GM23338 (cell line): ENCODE measurements at regions not wholly inside any gene's neighbourhood (a gene's known extent, or its start where the extent isn't known, plus 50 kb on each side); places are given as distances from the start of the nearest gene placed in this dataset.

Experiments used
- ATAC-seq: fragments of 200-7000 bp; cut with Tn5 transposase; 3 replicates; pipeline ENCODE4 v1.9.1; 2020
- DNase-seq: peaks from one replicate; pipeline ENCODE4 v3.0.0-alpha.2; 2015; ENCODE audit warnings: low spot score
- H2AFZ ChIP-seq: fragments of 200-600 bp; sonication (generic); 2 replicates; pipeline ENCODE4 v1.8.0; 2016; ENCODE audit warnings: antibody characterized with exemption, mild to moderate bottlenecking, moderate library complexity
- H3F3A ChIP-seq: fragments of 200-600 bp; sonication (generic); replicated peaks from 2 replicates; pipeline ENCODE4 v1.8.0; 2017; ENCODE audit warnings: antibody characterized with exemption, mixed run types, low read depth
- H3K27ac ChIP-seq: fragments of 200-600 bp; sonication (generic); 2 replicates; pipeline ENCODE4 v1.6.1; 2016; ENCODE audit warnings: low read depth
- H3K27me3 ChIP-seq: fragments of 200-600 bp; sonication (generic); 2 replicates; pipeline ENCODE4 v1.8.0; 2016; ENCODE audit warnings: mild to moderate bottlenecking, mixed run types, moderate library complexity; ENCODE audit not compliant: insufficient read depth
- H3K36me3 ChIP-seq: fragments of 200-600 bp; sonication (generic); 2 replicates; pipeline ENCODE4 v1.8.0; 2016; ENCODE audit warnings: mild to moderate bottlenecking; ENCODE audit not compliant: insufficient read depth
- H3K4me1 ChIP-seq: fragments of 200-600 bp; sonication (generic); 2 replicates; pipeline ENCODE4 v1.8.0; 2016; ENCODE audit warnings: mild to moderate bottlenecking, moderate library complexity; ENCODE audit not compliant: insufficient read depth
- H3K4me2 ChIP-seq: fragments of 200-600 bp; sonication (generic); 2 replicates; pipeline ENCODE4 v1.7.1; 2017; ENCODE audit warnings: mixed run types
- H3K4me3 ChIP-seq: fragments of 200-600 bp; sonication (generic); 2 replicates; pipeline ENCODE4 v1.6.1; 2016; ENCODE audit warnings: mixed run types
- H3K79me2 ChIP-seq: fragments of 200-600 bp; sonication (generic); replicated peaks from 2 replicates; pipeline ENCODE4 v1.8.0; 2017; ENCODE audit warnings: mild to moderate bottlenecking; ENCODE audit not compliant: insufficient read depth
- H3K9me2 ChIP-seq: fragments of 200-600 bp; sonication (generic); 2 replicates; pipeline ENCODE4 v1.8.0; 2017; ENCODE audit not compliant: insufficient read depth
- H4K20me1 ChIP-seq: fragments of 200-600 bp; sonication (generic); replicated peaks from 2 replicates; pipeline ENCODE4 v1.8.0; 2017; ENCODE audit warnings: mild to moderate bottlenecking; ENCODE audit not compliant: insufficient read depth
- H3K27ac Mint-ChIP-seq: 2 replicates; pipeline ENCODE4 v1.8.0; 2020; ENCODE audit warnings: inconsistent platforms, mild to moderate bottlenecking, moderate library complexity, mixed read lengths
- H3K27me3 Mint-ChIP-seq: 3 replicates; pipeline ENCODE4 v1.8.0; 2022; ENCODE audit warnings: low read depth, mild to moderate bottlenecking, moderate library complexity, mixed read lengths, inconsistent platforms; ENCODE audit not compliant: insufficient read depth, poor library complexity
- H3K36me3 Mint-ChIP-seq: 3 replicates; pipeline ENCODE4 v1.8.0; 2021; ENCODE audit warnings: low read depth, mild to moderate bottlenecking, inconsistent platforms, moderate library complexity, mixed read lengths
- H3K4me1 Mint-ChIP-seq: 3 replicates; pipeline ENCODE4 v1.8.0; 2020; ENCODE audit warnings: mild to moderate bottlenecking, inconsistent platforms, mixed read lengths
- H3K4me3 Mint-ChIP-seq: 3 replicates; pipeline ENCODE4 v1.8.0; 2021; ENCODE audit warnings: moderate library complexity, mild to moderate bottlenecking, inconsistent platforms, mixed read lengths
- H3K9me3 Mint-ChIP-seq: 3 replicates; pipeline ENCODE4 v1.8.0; 2020; ENCODE audit warnings: moderate library complexity, mild to moderate bottlenecking, inconsistent platforms, mixed read lengths
- CREB1 ChIP-seq: fragments of 250-450 bp; sonication (Bioruptor Pico); IDR thresholded peaks from 2 replicates; pipeline ENCODE4 v1.5.0; 2020; ENCODE audit warnings: low read depth, mild to moderate bottlenecking, moderate library complexity
- CTCF ChIP-seq, 2 experiments: fragments of 200-600 bp in 1 of 2; sonication (generic) in 1 of 2; conservative IDR thresholded peaks; 2 replicates each; pipeline versions ENCODE4 v1.5.1 to v1.6.1; 2016 to 2017; ENCODE audit warnings: antibody characterized with exemption in 2 of 2, low read depth in 2 of 2, mild to moderate bottlenecking in 2 of 2, moderate library complexity in 1 of 2
- EZH2 ChIP-seq: fragments of 200-600 bp; sonication (generic); IDR thresholded peaks from one replicate; pipeline ENCODE4 v1.8.0; 2017; ENCODE audit warnings: antibody characterized with exemption, mild to moderate bottlenecking, low read depth; ENCODE audit not compliant: unreplicated experiment
- EZH2phosphoT487 ChIP-seq: fragments of 200-600 bp; sonication (generic); IDR thresholded peaks from one replicate; pipeline ENCODE4 v1.8.1; 2018; ENCODE audit warnings: antibody characterized with exemption; ENCODE audit not compliant: unreplicated experiment
- JUNB ChIP-seq: IDR thresholded peaks from one replicate; pipeline ENCODE4 v1.6.1; 2016; ENCODE audit warnings: antibody characterized with exemption; ENCODE audit not compliant: unreplicated experiment
- NANOG ChIP-seq: IDR thresholded peaks from 2 replicates; pipeline ENCODE4 v1.6.1; 2016; ENCODE audit warnings: antibody characterized with exemption, borderline replicate concordance
- POLR2AphosphoS5 ChIP-seq: IDR thresholded peaks from 2 replicates; pipeline ENCODE4 v1.6.1; 2016; ENCODE audit warnings: antibody characterized with exemption, low read depth
- STAT1 ChIP-seq: IDR thresholded peaks from one replicate; pipeline ENCODE4 v1.6.1; 2016; ENCODE audit warnings: antibody characterized with exemption; ENCODE audit not compliant: unreplicated experiment
- ZNF114 ChIP-seq: fragments of 250-450 bp; sonication (Bioruptor Pico); IDR thresholded peaks from 2 replicates; pipeline ENCODE4 v1.5.0; 2020; ENCODE audit warnings: mild to moderate bottlenecking, moderate library complexity
- ZNF331 ChIP-seq: fragments of 250-450 bp; sonication (Bioruptor Pico); IDR thresholded peaks from 2 replicates; pipeline ENCODE4 v1.5.0; 2020; ENCODE audit warnings: low read depth, mild to moderate bottlenecking, moderate library complexity
- ZNF462 ChIP-seq: fragments of 250-450 bp; sonication (Bioruptor Pico); IDR thresholded peaks from 2 replicates; pipeline ENCODE4 v1.5.0; 2020; ENCODE audit warnings: mild to moderate bottlenecking, moderate library complexity
- TF ChIP-seq, protein P1 (sequence below): IDR thresholded peaks from 2 replicates; pipeline ENCODE4 v1.6.1; 2016; ENCODE audit warnings: antibody characterized with exemption
- TF ChIP-seq, protein P2 (sequence below): IDR thresholded peaks from one replicate; pipeline ENCODE4 v1.6.1; 2018; ENCODE audit warnings: antibody characterized with exemption; ENCODE audit not compliant: unreplicated experiment

DNA sequence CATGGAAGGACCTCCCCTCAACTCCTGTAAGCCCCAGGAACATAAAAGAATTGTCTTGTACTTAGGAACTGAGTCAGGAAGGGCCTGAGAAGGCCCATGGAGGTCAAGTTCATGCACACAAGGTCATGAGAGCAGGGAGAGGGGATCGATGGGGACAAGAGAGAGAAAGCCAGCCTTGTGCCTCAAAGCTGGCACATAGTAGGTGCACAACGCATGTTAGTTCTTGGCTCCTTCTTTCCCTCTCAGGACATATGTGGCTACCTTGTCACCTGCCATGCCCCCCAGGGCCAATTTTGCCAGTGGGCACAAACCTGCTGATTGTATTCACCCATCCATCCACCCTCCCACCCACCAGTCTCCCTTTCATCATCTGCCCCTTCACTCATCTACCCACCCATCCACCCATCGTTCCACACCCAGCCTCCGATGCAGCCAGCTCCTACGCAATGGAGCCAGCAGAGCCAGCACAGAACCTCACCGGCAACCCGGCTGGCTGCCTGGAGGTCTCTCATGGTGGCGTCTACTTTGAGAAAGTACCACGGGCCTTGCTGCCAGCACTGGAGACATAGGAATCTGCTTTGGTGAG lies 52.4 kb upstream of the INSYN1 start:
- DNase-seq (no peak), ATAC-seq (no peak)
- TF ChIP-seq NANOG = no peak
- TF ChIP-seq ZNF114 (CRISPR knock-in tag) = no peak
- TF ChIP-seq, protein P1, sequence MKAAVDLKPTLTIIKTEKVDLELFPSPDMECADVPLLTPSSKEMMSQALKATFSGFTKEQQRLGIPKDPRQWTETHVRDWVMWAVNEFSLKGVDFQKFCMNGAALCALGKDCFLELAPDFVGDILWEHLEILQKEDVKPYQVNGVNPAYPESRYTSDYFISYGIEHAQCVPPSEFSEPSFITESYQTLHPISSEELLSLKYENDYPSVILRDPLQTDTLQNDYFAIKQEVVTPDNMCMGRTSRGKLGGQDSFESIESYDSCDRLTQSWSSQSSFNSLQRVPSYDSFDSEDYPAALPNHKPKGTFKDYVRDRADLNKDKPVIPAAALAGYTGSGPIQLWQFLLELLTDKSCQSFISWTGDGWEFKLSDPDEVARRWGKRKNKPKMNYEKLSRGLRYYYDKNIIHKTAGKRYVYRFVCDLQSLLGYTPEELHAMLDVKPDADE = no peak
- TF ChIP-seq, protein P2, sequence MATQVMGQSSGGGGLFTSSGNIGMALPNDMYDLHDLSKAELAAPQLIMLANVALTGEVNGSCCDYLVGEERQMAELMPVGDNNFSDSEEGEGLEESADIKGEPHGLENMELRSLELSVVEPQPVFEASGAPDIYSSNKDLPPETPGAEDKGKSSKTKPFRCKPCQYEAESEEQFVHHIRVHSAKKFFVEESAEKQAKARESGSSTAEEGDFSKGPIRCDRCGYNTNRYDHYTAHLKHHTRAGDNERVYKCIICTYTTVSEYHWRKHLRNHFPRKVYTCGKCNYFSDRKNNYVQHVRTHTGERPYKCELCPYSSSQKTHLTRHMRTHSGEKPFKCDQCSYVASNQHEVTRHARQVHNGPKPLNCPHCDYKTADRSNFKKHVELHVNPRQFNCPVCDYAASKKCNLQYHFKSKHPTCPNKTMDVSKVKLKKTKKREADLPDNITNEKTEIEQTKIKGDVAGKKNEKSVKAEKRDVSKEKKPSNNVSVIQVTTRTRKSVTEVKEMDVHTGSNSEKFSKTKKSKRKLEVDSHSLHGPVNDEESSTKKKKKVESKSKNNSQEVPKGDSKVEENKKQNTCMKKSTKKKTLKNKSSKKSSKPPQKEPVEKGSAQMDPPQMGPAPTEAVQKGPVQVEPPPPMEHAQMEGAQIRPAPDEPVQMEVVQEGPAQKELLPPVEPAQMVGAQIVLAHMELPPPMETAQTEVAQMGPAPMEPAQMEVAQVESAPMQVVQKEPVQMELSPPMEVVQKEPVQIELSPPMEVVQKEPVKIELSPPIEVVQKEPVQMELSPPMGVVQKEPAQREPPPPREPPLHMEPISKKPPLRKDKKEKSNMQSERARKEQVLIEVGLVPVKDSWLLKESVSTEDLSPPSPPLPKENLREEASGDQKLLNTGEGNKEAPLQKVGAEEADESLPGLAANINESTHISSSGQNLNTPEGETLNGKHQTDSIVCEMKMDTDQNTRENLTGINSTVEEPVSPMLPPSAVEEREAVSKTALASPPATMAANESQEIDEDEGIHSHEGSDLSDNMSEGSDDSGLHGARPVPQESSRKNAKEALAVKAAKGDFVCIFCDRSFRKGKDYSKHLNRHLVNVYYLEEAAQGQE = no peak
- TF ChIP-seq EZH2phosphoT487 = no peak
- no peak for TF ChIP-seq CTCF (conservative IDR thresholded peaks at IDR 0.05; ENCODE audit: low read depth in 2 of 2)
- no peak for TF ChIP-seq POLR2AphosphoS5
- TF ChIP-seq CREB1 = no peak
- no peak for TF ChIP-seq ZNF462
- TF ChIP-seq STAT1 = no peak
- no peak for TF ChIP-seq EZH2
- TF ChIP-seq ZNF331 = no peak
- no peak for TF ChIP-seq JUNB
- H3K4me3 Mint-ChIP-seq = no peak overlapping the region
- Histone ChIP-seq H3K4me2 (no peak overlapping the region), H3F3A (no peaks in the 10 kb centered on the region), H3K27me3 (no peaks in the 10 kb centered on the region), H3K4me1 (no peaks in the 10 kb centered on the region), H3K27ac (no peak overlapping the region), H3K79me2 (no peaks in the 10 kb centered on the region), H2AFZ (no peak overlapping the region), H3K36me3 (no peaks in the 10 kb centered on the region), H4K20me1 (no peaks in the 10 kb centered on the region), H3K4me3 (no peak overlapping the region), H3K9me2 (no peaks in the 10 kb centered on the region)
- H3K36me3 Mint-ChIP-seq = no peaks in the 10 kb centered on the region
- no peaks in the 10 kb centered on the region for H3K9me3 Mint-ChIP-seq
- H3K27me3 Mint-ChIP-seq = peaks cover 11% of the 10 kb centered on the region
- H3K4me1 Mint-ChIP-seq = peaks cover 11% of the 10 kb centered on the region
- H3K27ac Mint-ChIP-seq = no peak overlapping the region
